H1 (cell line): ENCODE measurements at regions not wholly inside any gene's neighbourhood (a gene's known extent, or its start where the extent isn't known, plus 50 kb on each side); places are given as distances from the start of the nearest gene placed in this dataset.

Experiments
- BACH1 ChIP-seq: IDR thresholded peaks from 2 replicates; pipeline ENCODE4 v1.6.1; 2012; ENCODE audit warnings: low read length, improper control_type of control experiment
- BCL11A ChIP-seq, 2 experiments: IDR thresholded peaks; one replicate each; pipeline ENCODE4 v1.6.1; 2011; ENCODE audit warnings: low read depth in 2 of 2, low read length in 2 of 2, mild to moderate bottlenecking in 2 of 2
- CBX5 ChIP-seq: fragments of 300-800, 300-1000 bp; sonication (generic); IDR thresholded peaks from 2 replicates; pipeline ENCODE4 v1.7.1; 2016; ENCODE audit warnings: antibody characterized with exemption, low read length, low read depth
- CTBP2 ChIP-seq: IDR thresholded peaks from 2 replicates; pipeline ENCODE4 v1.7.0; 2011; ENCODE audit warnings: borderline replicate concordance, mild to moderate bottlenecking, moderate library complexity, mixed read lengths, low read length; ENCODE audit not compliant: insufficient read depth, insufficient read length
- EGR1 ChIP-seq: IDR thresholded peaks from 2 replicates; pipeline ENCODE4 v1.6.1; 2011; ENCODE audit warnings: low read depth, low read length, borderline replicate concordance
- EZH2 ChIP-seq: fragments of 200-600 bp; sonication (generic); IDR thresholded peaks from 2 replicates; pipeline ENCODE4 v1.7.1; 2012; ENCODE audit warnings: low read depth, mild to moderate bottlenecking, moderate library complexity, low read length, inconsistent platforms; ENCODE audit not compliant: severe bottlenecking
- GABPA ChIP-seq: IDR thresholded peaks from 2 replicates; pipeline ENCODE4 v1.6.1; 2011; ENCODE audit warnings: mild to moderate bottlenecking, low read length, moderate library complexity, borderline replicate concordance; ENCODE audit not compliant: insufficient read depth
- HDAC2 ChIP-seq, 2 experiments: fragments of 300-600 bp in 1 of 2; sonication (generic) in 1 of 2; IDR thresholded peaks; 2 replicates each; pipeline ENCODE4 v1.6.1; 2011 to 2012; ENCODE audit warnings: low read depth in 2 of 2, low read length in 2 of 2, mild to moderate bottlenecking in 2 of 2, moderate library complexity in 2 of 2, borderline replicate concordance in 1 of 2, inconsistent platforms in 1 of 2
- JUN ChIP-seq: IDR thresholded peaks from 2 replicates; pipeline ENCODE4 v1.6.1; 2011; ENCODE audit warnings: low read depth, mild to moderate bottlenecking, improper control_type of control experiment, low read length
- MAFK ChIP-seq: IDR thresholded peaks from 2 replicates; pipeline ENCODE4 v1.6.1; 2012; ENCODE audit warnings: low read depth, mild to moderate bottlenecking, improper control_type of control experiment, low read length
- NANOG ChIP-seq: IDR thresholded peaks from 2 replicates; pipeline ENCODE4 v1.6.1; 2011; ENCODE audit warnings: low read length, low read depth, mild to moderate bottlenecking, inconsistent platforms; ENCODE audit not compliant: insufficient read depth, poor library complexity, severe bottlenecking
- NRF1 ChIP-seq: IDR thresholded peaks from 2 replicates; pipeline ENCODE4 v1.6.1; 2011; ENCODE audit warnings: mild to moderate bottlenecking, low read depth, low read length, improper control_type of control experiment
- POLR2AphosphoS5 ChIP-seq: IDR thresholded peaks from 2 replicates; pipeline ENCODE4 v1.6.1; 2011; ENCODE audit warnings: low read depth, low read length
- RAD21 ChIP-seq, 2 experiments: IDR thresholded peaks in 1 of 2; conservative IDR thresholded peaks in 1 of 2; 2 replicates each; pipeline ENCODE4 v1.6.1; 2011; ENCODE audit warnings: low read depth in 2 of 2, low read length in 2 of 2, improper control_type of control experiment in 1 of 2, inconsistent platforms in 1 of 2, mild to moderate bottlenecking in 1 of 2, moderate library complexity in 1 of 2
- RFX5 ChIP-seq: IDR thresholded peaks from 2 replicates; pipeline ENCODE4 v1.6.1; 2011; ENCODE audit warnings: low read depth, low read length, improper control_type of control experiment, borderline replicate concordance
- SRF ChIP-seq: IDR thresholded peaks from 2 replicates; pipeline ENCODE4 v1.6.1; 2011; ENCODE audit warnings: mild to moderate bottlenecking, low read depth, low read length, moderate library complexity
- TBP ChIP-seq: IDR thresholded peaks from 2 replicates; pipeline ENCODE4 v1.6.1; 2011; ENCODE audit warnings: low read depth, low read length, improper control_type of control experiment
- TCF12 ChIP-seq: IDR thresholded peaks from 2 replicates; pipeline ENCODE4 v1.6.1; 2011; ENCODE audit warnings: low read depth, mild to moderate bottlenecking, low read length
- TF ChIP-seq, protein P1 (sequence below), 3 experiments: IDR thresholded peaks; 1 replicate in 2 of 3; 2 replicates in 1 of 3; pipeline versions ENCODE4 v1.5.1 to v1.6.1; 2011; ENCODE audit warnings: low read length in 3 of 3, mild to moderate bottlenecking in 3 of 3, inconsistent platforms in 2 of 3, low read depth in 1 of 3, moderate library complexity in 1 of 3; ENCODE audit not compliant: insufficient read depth in 1 of 3; ENCODE audit errors: control extremely low read depth in 1 of 3
- TF ChIP-seq, protein P2 (sequence below): IDR thresholded peaks from 2 replicates; pipeline ENCODE4 v1.6.1; 2012; ENCODE audit warnings: inconsistent platforms

DNA sequence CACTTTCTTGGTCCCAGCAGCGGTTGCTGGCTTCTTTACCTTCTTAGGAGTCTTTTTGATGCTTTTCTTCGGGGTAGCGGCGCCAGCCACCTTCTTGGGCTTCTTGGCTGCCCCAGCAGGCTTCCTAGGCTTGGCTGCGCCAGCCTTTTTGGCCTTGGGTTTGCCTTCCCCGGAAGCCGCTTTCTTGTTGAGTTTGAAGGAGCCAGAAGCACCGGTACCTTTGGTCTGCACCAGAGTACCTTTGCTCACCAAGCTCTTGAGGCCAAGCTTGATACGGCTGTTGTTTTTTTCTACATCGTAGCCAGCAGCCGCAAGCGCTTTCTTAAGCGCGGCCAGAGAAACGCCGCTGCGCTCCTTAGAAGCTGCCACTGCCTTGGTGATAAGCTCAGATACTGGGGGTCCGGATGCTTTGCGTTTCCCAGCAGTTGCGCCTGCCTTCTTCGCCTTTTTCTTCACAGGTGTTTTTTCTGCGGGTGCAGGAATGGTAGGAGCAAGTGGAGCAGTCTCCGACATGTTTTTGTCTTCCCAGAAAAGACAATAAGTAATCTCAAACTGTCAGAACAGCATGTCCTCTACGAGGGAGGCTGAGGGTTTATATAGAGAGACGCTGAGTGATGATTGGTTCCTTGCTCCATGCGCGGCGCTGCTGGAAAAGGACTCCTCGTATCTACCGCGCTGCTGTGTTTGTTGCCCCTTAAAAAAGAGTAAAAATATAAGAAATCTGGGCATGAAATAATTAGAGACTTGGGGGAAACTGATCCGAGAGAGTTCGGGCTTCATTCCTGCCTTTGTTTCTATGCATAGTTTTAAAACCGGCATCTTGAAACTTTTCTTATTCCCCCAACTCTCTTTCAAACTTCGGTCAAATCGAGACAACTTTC is 130.3 kb upstream of the BTN3A2 start (continued):
- TF ChIP-seq RFX5 (no peak), EZH2 (no peak), BCL11A (IDR thresholded peaks at IDR 0.05; ENCODE audit: low read depth in 2 of 2, low read length in 2 of 2) (no peak), SRF (no peak), CTBP2 (no peak), POLR2AphosphoS5 (peak; percentile 99), TBP (peak; percentile 98), TCF12 (peak; percentile 51; the same call in 1 of the 2 replicates), HDAC2 (IDR thresholded peaks at IDR 0.05; ENCODE audit: borderline replicate concordance in 1 of 2, low read depth in 2 of 2, low read length in 2 of 2) (no peak), RAD21 (IDR thresholded peaks at IDR 0.05 in 1 of 2, conservative IDR thresholded peaks at IDR 0.05 in 1 of 2; ENCODE audit: low read depth in 2 of 2, low read length in 2 of 2) (no peak), NRF1 (no peak), JUN (no peak), BACH1 (no peak), EGR1 (peak; percentile 55; the same call in 1 of the 2 replicates), NANOG (no peak), MAFK (no peak), CBX5 (no peak), GABPA (no peak)
- TF ChIP-seq, protein P1, sequence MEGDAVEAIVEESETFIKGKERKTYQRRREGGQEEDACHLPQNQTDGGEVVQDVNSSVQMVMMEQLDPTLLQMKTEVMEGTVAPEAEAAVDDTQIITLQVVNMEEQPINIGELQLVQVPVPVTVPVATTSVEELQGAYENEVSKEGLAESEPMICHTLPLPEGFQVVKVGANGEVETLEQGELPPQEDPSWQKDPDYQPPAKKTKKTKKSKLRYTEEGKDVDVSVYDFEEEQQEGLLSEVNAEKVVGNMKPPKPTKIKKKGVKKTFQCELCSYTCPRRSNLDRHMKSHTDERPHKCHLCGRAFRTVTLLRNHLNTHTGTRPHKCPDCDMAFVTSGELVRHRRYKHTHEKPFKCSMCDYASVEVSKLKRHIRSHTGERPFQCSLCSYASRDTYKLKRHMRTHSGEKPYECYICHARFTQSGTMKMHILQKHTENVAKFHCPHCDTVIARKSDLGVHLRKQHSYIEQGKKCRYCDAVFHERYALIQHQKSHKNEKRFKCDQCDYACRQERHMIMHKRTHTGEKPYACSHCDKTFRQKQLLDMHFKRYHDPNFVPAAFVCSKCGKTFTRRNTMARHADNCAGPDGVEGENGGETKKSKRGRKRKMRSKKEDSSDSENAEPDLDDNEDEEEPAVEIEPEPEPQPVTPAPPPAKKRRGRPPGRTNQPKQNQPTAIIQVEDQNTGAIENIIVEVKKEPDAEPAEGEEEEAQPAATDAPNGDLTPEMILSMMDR (IDR thresholded peaks at IDR 0.05; ENCODE audit: control extremely low read depth in 1 of 3, insufficient read depth in 1 of 3, low read depth in 1 of 3, low read length in 3 of 3): no peak
- TF ChIP-seq, protein P2, sequence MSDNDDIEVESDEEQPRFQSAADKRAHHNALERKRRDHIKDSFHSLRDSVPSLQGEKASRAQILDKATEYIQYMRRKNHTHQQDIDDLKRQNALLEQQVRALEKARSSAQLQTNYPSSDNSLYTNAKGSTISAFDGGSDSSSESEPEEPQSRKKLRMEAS: peak; percentile 42; the same call in 1 of the 2 replicates
